ENCODE measurements at regions not wholly inside any gene's neighbourhood (a gene's known extent, or its start where the extent isn't known, plus 50 kb on each side); places are given as distances from the start of the nearest gene placed in this dataset.
A peak's percentile ranks its signal among the peaks of the same experiment; 100 is the strongest.
"Not testable (repeated sequence)": the region's sequence is repeated elsewhere in the genome, so short reads cannot be mapped to it uniquely, and the experiment has no call there.

GRCh38 chr9:106085479-106085878 lies 391.1 kb downstream of the TMEM38B start:
- intact Hi-C loops (cut with micrococcal nuclease), result no loop called here
- no peak overlapping the region for H3K4me3 Mint-ChIP-seq
- no peaks in the 10 kb centered on the region for H3K4me1 Mint-ChIP-seq (ENCODE audit: low read depth)
- no peaks in the 10 kb centered on the region for H3K27me3 Mint-ChIP-seq (ENCODE audit: insufficient read depth)
- no peak overlapping the region for H3K27ac Mint-ChIP-seq
- DNase-seq (ENCODE audit: low spot score), result no peak
- no peaks in the 10 kb centered on the region for H3K9me3 Mint-ChIP-seq
- H3K36me3 Mint-ChIP-seq (ENCODE audit: low read depth), result no peaks in the 10 kb centered on the region

GRCh38 chr9:106092083-106092482 lies 397.7 kb downstream of the TMEM38B start:
- Mint-ChIP-seq H3K27ac (no peak overlapping the region), H3K4me3 (no peak overlapping the region), H3K27me3 (ENCODE audit: insufficient read depth) (no peaks in the 10 kb centered on the region), H3K36me3 (ENCODE audit: low read depth) (no peaks in the 10 kb centered on the region), H3K9me3 (peaks cover 5% of the 10 kb centered on the region), H3K4me1 (ENCODE audit: low read depth) (no peaks in the 10 kb centered on the region)
- no peak for DNase-seq (ENCODE audit: low spot score)
- intact Hi-C loops (cut with micrococcal nuclease), result no loop called here

GRCh38 chr9:106102821-106103220 lies 408.5 kb downstream of the TMEM38B start:
- no peak for DNase-seq (ENCODE audit: low spot score)
- Mint-ChIP-seq H3K36me3 (ENCODE audit: low read depth) (no peaks in the 10 kb centered on the region), H3K4me1 (ENCODE audit: low read depth) (no peaks in the 10 kb centered on the region), H3K27me3 (ENCODE audit: insufficient read depth) (no peaks in the 10 kb centered on the region), H3K27ac (peak overlapping the region; percentile 10), H3K4me3 (no peak overlapping the region), H3K9me3 (peaks cover 5% of the 10 kb centered on the region)
- intact Hi-C loops (cut with micrococcal nuclease), result no loop called here

GRCh38 chr9:106104887-106105286 lies 410.5 kb downstream of the TMEM38B start:
- H3K4me1 Mint-ChIP-seq (ENCODE audit: low read depth), result no peaks in the 10 kb centered on the region
- no peak for DNase-seq (ENCODE audit: low spot score)
- no peak overlapping the region for H3K27ac Mint-ChIP-seq
- no peaks in the 10 kb centered on the region for H3K27me3 Mint-ChIP-seq (ENCODE audit: insufficient read depth)
- H3K36me3 Mint-ChIP-seq (ENCODE audit: low read depth), result no peaks in the 10 kb centered on the region
- no peak overlapping the region for H3K4me3 Mint-ChIP-seq
- intact Hi-C loops (cut with micrococcal nuclease), result no loop called here
- peaks cover 5% of the 10 kb centered on the region for H3K9me3 Mint-ChIP-seq

DNA sequence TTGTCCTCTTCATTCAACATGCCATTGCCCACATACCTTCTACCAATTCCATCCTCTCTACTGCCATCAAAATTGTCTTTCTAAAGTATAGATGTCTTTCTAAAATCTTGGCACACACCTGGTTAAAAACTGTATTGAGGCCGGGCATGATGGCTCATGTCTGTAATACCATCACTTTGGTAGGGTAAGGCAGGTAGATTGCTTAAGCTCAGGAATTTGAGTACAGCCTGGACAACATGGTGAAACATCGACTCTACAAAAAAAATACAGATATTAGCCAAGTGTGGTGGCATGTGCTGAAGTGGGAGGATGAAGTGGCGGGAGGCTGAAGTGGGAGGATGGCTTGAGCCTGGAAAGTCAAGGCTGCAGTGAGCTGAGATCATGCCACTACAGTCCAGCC lies 412.1 kb downstream of the TMEM38B start:
- H3K36me3 Mint-ChIP-seq (ENCODE audit: low read depth), result no peaks in the 10 kb centered on the region
- peaks cover 5% of the 10 kb centered on the region for H3K9me3 Mint-ChIP-seq
- no peak overlapping the region for H3K4me3 Mint-ChIP-seq
- intact Hi-C loops (cut with micrococcal nuclease), result no loop called here
- no peaks in the 10 kb centered on the region for H3K4me1 Mint-ChIP-seq (ENCODE audit: low read depth)
- no peak overlapping the region for H3K27ac Mint-ChIP-seq
- no peaks in the 10 kb centered on the region for H3K27me3 Mint-ChIP-seq (ENCODE audit: insufficient read depth)
- DNase-seq (ENCODE audit: low spot score), result no peak

DNA sequence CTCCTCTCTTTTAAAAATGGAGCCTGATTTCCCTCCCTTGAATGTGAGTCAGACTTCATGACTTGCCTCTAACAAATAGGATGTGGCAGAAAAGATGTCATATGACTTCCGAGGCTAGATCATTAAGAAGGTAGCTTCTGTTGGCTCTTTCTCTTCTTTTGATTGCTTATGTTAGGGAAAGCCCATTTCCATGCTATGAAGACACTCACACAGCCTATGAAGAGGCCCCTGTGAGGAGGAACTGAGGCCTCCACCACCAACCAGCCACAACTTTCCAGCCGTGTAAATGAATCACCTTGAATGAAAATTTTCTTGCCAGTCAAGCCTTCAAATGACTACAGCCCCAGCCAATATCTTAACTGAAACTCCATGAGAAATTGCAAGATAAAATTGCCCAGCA lies 413.4 kb downstream of the TMEM38B start:
- Mint-ChIP-seq H3K27ac (no peak overlapping the region), H3K36me3 (ENCODE audit: low read depth) (no peaks in the 10 kb centered on the region), H3K27me3 (ENCODE audit: insufficient read depth) (no peaks in the 10 kb centered on the region), H3K4me1 (ENCODE audit: low read depth) (no peaks in the 10 kb centered on the region), H3K4me3 (no peak overlapping the region), H3K9me3 (peaks cover 5% of the 10 kb centered on the region)
- intact Hi-C loops (cut with micrococcal nuclease), result no loop called here
- DNase-seq (ENCODE audit: low spot score), result no peak

GRCh38 chr9:106109706-106110105 lies 415.4 kb downstream of the TMEM38B start:
- DNase-seq (ENCODE audit: low spot score); H3K36me3 Mint-ChIP-seq (ENCODE audit: low read depth); H3K4me1 Mint-ChIP-seq (ENCODE audit: low read depth); H3K9me3 Mint-ChIP-seq; H3K4me3 Mint-ChIP-seq; intact Hi-C loops (cut with micrococcal nuclease); H3K27me3 Mint-ChIP-seq (ENCODE audit: insufficient read depth); H3K27ac Mint-ChIP-seq: not testable (repeated sequence)

DNA sequence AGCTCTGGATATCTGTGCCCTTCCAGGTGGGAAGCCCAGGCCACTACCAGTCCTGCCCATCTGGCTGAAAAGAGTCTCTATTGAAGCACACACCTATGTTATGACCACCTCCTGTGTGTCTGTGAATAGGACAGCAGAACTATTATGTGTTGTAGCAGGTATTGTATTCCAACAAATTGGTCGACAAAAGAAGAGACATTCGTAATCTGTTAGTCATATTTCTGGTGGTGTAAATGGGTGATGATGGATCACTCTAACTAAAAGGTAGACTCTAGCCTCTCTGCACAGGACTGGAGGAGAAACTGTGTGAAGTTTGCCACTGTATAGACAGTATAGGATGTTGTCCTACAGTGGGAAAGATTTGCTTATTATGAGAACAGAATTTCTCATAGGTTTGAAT lies 416.1 kb downstream of the TMEM38B start:
- intact Hi-C loops (cut with micrococcal nuclease), result no loop called here

GRCh38 chr9:106111039-106111730 lies 416.8 kb downstream of the TMEM38B start:
- DNase-seq (ENCODE audit: low spot score), result no peak
- Mint-ChIP-seq H3K9me3 (peaks cover 3% of the 10 kb centered on the region), H3K36me3 (ENCODE audit: low read depth) (no peaks in the 10 kb centered on the region), H3K27me3 (ENCODE audit: insufficient read depth) (no peaks in the 10 kb centered on the region), H3K4me1 (ENCODE audit: low read depth) (no peaks in the 10 kb centered on the region), H3K4me3 (no peak overlapping the region), H3K27ac (no peak overlapping the region)
- intact Hi-C loops (cut with micrococcal nuclease), result no loop called here

More for the DNA sequence above, 416.1 kb downstream of the TMEM38B start:
- no peaks in the 10 kb centered on the region for H3K4me1 Mint-ChIP-seq (ENCODE audit: low read depth)
- no peak overlapping the region for H3K27ac Mint-ChIP-seq
- no peaks in the 10 kb centered on the region for H3K27me3 Mint-ChIP-seq (ENCODE audit: insufficient read depth)
- peaks cover 5% of the 10 kb centered on the region for H3K9me3 Mint-ChIP-seq
- DNase-seq (ENCODE audit: low spot score), result no peak
- no peaks in the 10 kb centered on the region for H3K36me3 Mint-ChIP-seq (ENCODE audit: low read depth)
- no peak overlapping the region for H3K4me3 Mint-ChIP-seq

DNA sequence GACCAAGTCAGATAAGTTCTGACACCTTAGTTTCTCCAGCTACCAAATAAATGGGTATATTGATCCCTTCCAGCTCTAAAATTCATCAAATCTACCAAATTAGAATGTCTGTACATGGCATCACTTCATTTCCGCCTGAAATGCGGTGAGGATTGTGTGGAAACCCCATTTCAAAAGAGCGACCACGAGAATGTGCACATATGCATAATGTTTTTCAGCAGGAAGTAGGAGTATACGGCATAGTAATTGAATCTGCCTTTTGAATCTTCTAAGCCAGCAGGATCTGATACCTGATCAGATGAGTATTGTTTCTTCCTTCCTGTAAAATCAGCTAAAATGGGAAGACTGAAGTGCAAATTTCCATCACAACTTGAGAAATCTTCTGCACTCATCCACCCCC lies 418.6 kb downstream of the TMEM38B start:
- H3K27ac Mint-ChIP-seq, result no peak overlapping the region
- no peaks in the 10 kb centered on the region for H3K27me3 Mint-ChIP-seq (ENCODE audit: insufficient read depth)
- H3K9me3 Mint-ChIP-seq, result no peaks in the 10 kb centered on the region
- no peaks in the 10 kb centered on the region for H3K4me1 Mint-ChIP-seq (ENCODE audit: low read depth)
- DNase-seq (ENCODE audit: low spot score), result no peak
- intact Hi-C loops (cut with micrococcal nuclease), result no loop called here
- H3K4me3 Mint-ChIP-seq, result no peak overlapping the region
- H3K36me3 Mint-ChIP-seq (ENCODE audit: low read depth), result no peaks in the 10 kb centered on the region

GRCh38 chr9:106119176-106119575 lies 424.8 kb downstream of the TMEM38B start:
- no peaks in the 10 kb centered on the region for H3K4me1 Mint-ChIP-seq (ENCODE audit: low read depth)
- no peaks in the 10 kb centered on the region for H3K36me3 Mint-ChIP-seq (ENCODE audit: low read depth)
- intact Hi-C loops (cut with micrococcal nuclease), result no loop called here

GRCh38 chr9:106120071-106120470 lies 425.7 kb downstream of the TMEM38B start:
- Mint-ChIP-seq H3K4me3 (no peak overlapping the region), H3K4me1 (ENCODE audit: low read depth) (no peaks in the 10 kb centered on the region), H3K36me3 (ENCODE audit: low read depth) (no peaks in the 10 kb centered on the region), H3K27me3 (ENCODE audit: insufficient read depth) (no peaks in the 10 kb centered on the region), H3K9me3 (peaks cover 7% of the 10 kb centered on the region), H3K27ac (no peak overlapping the region)
- no peak for DNase-seq (ENCODE audit: low spot score)
- intact Hi-C loops (cut with micrococcal nuclease), result no loop called here

More at GRCh38 chr9:106119176-106119575, 424.8 kb downstream of the TMEM38B start:
- Mint-ChIP-seq H3K27me3 (ENCODE audit: insufficient read depth) (no peaks in the 10 kb centered on the region), H3K4me3 (no peak overlapping the region), H3K9me3 (peaks cover 2% of the 10 kb centered on the region), H3K27ac (no peak overlapping the region)
- DNase-seq (ENCODE audit: low spot score), result no peak

DNA sequence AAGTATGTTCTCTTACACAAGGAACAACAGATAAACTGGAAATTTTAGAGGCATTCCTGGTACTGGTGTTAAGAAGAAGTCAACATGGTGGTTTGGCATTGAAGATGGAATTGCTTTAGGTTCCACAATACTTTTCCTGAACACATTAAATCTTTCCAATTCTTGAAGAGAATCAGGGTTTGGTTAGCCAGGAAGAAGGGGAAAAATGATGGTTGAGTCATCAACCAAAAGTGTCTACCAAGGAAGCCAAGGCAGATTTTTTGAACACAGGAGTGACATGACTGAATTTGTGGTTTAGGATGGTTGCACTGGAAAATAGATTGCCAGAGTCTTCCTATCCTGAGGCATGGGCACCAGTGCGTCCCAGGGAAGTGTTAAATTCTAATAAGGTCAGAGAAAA lies 433.4 kb downstream of the TMEM38B start:
- H3K4me3 Mint-ChIP-seq, result no peak overlapping the region
- no peak overlapping the region for H3K27ac Mint-ChIP-seq
- intact Hi-C loops (cut with micrococcal nuclease), result no loop called here
- peaks cover 11% of the 10 kb centered on the region for H3K9me3 Mint-ChIP-seq
- H3K27me3 Mint-ChIP-seq (ENCODE audit: insufficient read depth), result no peaks in the 10 kb centered on the region
- H3K4me1 Mint-ChIP-seq (ENCODE audit: low read depth), result no peaks in the 10 kb centered on the region
- H3K36me3 Mint-ChIP-seq (ENCODE audit: low read depth), result no peaks in the 10 kb centered on the region
- no peak for DNase-seq (ENCODE audit: low spot score)

DNA sequence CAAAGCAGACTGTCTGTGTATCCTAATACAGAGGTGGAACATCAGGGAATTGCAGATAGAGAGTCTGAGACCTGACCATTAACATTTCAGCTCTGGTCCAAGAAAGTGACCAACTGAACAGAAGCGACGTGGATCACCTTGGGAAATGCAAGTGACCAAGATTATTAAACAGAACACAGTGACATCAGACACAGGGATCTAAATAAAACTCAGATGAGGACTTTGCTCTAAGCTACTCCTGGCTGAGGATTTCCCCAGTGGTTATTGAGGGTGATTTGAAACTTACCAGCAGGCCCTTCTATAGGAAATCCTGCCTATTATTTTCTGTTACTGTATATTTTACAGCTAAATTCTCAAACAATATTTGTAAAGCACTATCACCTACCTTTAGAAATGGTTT lies 436.0 kb downstream of the TMEM38B start:
- no peaks in the 10 kb centered on the region for H3K4me1 Mint-ChIP-seq (ENCODE audit: low read depth)
- no peak overlapping the region for H3K27ac Mint-ChIP-seq
- intact Hi-C loops (cut with micrococcal nuclease), result no loop called here
- no peaks in the 10 kb centered on the region for H3K36me3 Mint-ChIP-seq (ENCODE audit: low read depth)
- H3K27me3 Mint-ChIP-seq (ENCODE audit: insufficient read depth), result no peaks in the 10 kb centered on the region
- peaks cover 4% of the 10 kb centered on the region for H3K9me3 Mint-ChIP-seq
- DNase-seq (ENCODE audit: low spot score), result no peak
- H3K4me3 Mint-ChIP-seq, result no peak overlapping the region

All from activated T-helper 1 cell treated with anti-CD3 and anti-CD28 coated beads, Interleukin-12 subunit alpha, Interleukin-12 subunit beta, Interleukin-2, Interleukin-4 antibody, amounts not matched to agents 30 ng/mL and 10 ng/mL and 1 ng/mL, durations not matched to agents 14 hours and 24 hours and 36 hours (primary cell).